ENCODE measurements at regions not wholly inside any gene's neighbourhood (a gene's known extent, or its start where the extent isn't known, plus 50 kb on each side); places are given as distances from the start of the nearest gene placed in this dataset.

GRCh38 chr1:220348211-220348610 is 76.0 kb upstream of the RAB3GAP2 start:
- H3K4me3 ChIP-seq (replicated peaks; ENCODE audit: low read depth, low read length), result no peak overlapping the region
- TF ChIP-seq CTCF (IDR thresholded peaks at IDR 0.05; ENCODE audit: low read depth, low read length, missing control alignments), result no peak

GRCh38 chr1:220347654-220348175 is 75.5 kb upstream of the RAB3GAP2 start:
- DNase-seq (ENCODE audit: extremely low read depth, low read depth), result no peak
- no peak overlapping the region for H3K4me3 ChIP-seq (replicated peaks; ENCODE audit: low read depth, low read length)
- TF ChIP-seq CTCF (IDR thresholded peaks at IDR 0.05; ENCODE audit: low read depth, low read length, missing control alignments), result no peak

More at GRCh38 chr1:220348211-220348610, 76.0 kb upstream of the RAB3GAP2 start:
- DNase-seq (ENCODE audit: extremely low read depth, low read depth), result no peak

GRCh38 chr1:220344745-220345144 is 72.5 kb upstream of the RAB3GAP2 start:
- H3K4me3 ChIP-seq (replicated peaks; ENCODE audit: low read depth, low read length), result no peak overlapping the region
- no peak for TF ChIP-seq CTCF (IDR thresholded peaks at IDR 0.05; ENCODE audit: low read depth, low read length, missing control alignments)
- no peak for DNase-seq (ENCODE audit: extremely low read depth, low read depth)

- no peak overlapping the region for H3K4me3 ChIP-seq (replicated peaks; ENCODE audit: low read depth, low read length)
- no peak for TF ChIP-seq CTCF (IDR thresholded peaks at IDR 0.05; ENCODE audit: low read depth, low read length, missing control alignments)
- peak; percentile 11 for DNase-seq (ENCODE audit: extremely low read depth, low read depth)
Observed at GRCh38 chr1:220342853-220343252, 70.6 kb upstream of the RAB3GAP2 start.

- TF ChIP-seq CTCF (IDR thresholded peaks at IDR 0.05; ENCODE audit: low read depth, low read length, missing control alignments), result no peak
- no peak for DNase-seq (ENCODE audit: extremely low read depth, low read depth)
- no peak overlapping the region for H3K4me3 ChIP-seq (replicated peaks; ENCODE audit: low read depth, low read length)
Observed at GRCh38 chr1:220341126-220341525, 68.9 kb upstream of the RAB3GAP2 start.

- peak; percentile 16 for TF ChIP-seq CTCF (IDR thresholded peaks at IDR 0.05; ENCODE audit: low read depth, low read length, missing control alignments)
- no peak overlapping the region for H3K4me3 ChIP-seq (replicated peaks; ENCODE audit: low read depth, low read length)
- DNase-seq (ENCODE audit: extremely low read depth, low read depth), result peak; percentile 16
Observed at GRCh38 chr1:220339581-220339980, 67.3 kb upstream of the RAB3GAP2 start.

- DNase-seq (ENCODE audit: extremely low read depth, low read depth), result no peak
Observed at GRCh38 chr1:220338759-220339158, 66.5 kb upstream of the RAB3GAP2 start.

More at GRCh38 chr1:220338759-220339158, 66.5 kb upstream of the RAB3GAP2 start:
- H3K4me3 ChIP-seq (replicated peaks; ENCODE audit: low read depth, low read length), result no peak overlapping the region
- no peak for TF ChIP-seq CTCF (IDR thresholded peaks at IDR 0.05; ENCODE audit: low read depth, low read length, missing control alignments)

All from HFF-Myc (cell line).